GM12872 (cell line): ENCODE measurements at regions not wholly inside any gene's neighbourhood (a gene's known extent, or its start where the extent isn't known, plus 50 kb on each side); places are given as distances from the start of the nearest gene placed in this dataset.

ENCODE experiments used
- TF ChIP-seq, protein P1 (sequence below): IDR thresholded peaks from 3 replicates; pipeline ENCODE4 v1.5.1; 2011; ENCODE audit warnings: low read depth, mild to moderate bottlenecking, low read length, moderate library complexity; ENCODE audit not compliant: insufficient read depth

DNA sequence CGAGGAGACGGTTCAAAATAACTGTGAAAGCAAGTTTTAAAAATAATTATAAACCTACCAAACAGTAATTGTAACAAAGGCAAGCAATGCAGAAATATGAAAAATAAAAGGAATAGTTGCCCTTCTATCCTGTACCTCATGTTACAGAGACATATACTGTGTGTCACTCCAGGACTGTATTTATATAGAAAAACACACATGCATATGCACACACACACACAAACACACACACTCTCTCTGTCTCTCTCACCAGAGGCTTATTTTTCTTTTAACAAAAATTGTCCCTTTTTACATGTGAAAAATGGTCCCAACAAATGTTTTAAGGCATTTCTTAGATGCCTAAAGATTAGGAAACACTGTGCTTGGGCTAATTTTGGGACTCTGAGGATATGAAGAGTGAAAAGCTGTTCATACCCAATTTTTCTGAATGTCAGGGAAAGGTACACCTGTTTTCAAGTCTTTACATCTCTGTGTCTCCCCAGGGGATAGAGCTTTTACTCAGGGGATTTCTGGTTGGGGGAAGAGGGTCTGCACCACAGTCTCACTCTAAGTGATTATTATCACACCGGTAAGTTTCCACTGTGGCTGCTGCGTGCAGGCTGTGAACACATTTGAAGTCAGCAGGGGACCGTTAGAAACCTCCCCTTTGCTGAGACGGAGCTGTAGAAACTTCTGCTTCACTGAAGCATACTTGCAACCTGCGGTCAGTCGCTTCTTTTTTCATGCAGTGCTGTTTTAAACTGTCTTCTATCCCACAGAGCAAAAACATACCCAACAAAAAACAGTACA is 51.4 kb upstream of the SPAG16 start:
- TF ChIP-seq, protein P1, sequence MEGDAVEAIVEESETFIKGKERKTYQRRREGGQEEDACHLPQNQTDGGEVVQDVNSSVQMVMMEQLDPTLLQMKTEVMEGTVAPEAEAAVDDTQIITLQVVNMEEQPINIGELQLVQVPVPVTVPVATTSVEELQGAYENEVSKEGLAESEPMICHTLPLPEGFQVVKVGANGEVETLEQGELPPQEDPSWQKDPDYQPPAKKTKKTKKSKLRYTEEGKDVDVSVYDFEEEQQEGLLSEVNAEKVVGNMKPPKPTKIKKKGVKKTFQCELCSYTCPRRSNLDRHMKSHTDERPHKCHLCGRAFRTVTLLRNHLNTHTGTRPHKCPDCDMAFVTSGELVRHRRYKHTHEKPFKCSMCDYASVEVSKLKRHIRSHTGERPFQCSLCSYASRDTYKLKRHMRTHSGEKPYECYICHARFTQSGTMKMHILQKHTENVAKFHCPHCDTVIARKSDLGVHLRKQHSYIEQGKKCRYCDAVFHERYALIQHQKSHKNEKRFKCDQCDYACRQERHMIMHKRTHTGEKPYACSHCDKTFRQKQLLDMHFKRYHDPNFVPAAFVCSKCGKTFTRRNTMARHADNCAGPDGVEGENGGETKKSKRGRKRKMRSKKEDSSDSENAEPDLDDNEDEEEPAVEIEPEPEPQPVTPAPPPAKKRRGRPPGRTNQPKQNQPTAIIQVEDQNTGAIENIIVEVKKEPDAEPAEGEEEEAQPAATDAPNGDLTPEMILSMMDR = no peak

DNA sequence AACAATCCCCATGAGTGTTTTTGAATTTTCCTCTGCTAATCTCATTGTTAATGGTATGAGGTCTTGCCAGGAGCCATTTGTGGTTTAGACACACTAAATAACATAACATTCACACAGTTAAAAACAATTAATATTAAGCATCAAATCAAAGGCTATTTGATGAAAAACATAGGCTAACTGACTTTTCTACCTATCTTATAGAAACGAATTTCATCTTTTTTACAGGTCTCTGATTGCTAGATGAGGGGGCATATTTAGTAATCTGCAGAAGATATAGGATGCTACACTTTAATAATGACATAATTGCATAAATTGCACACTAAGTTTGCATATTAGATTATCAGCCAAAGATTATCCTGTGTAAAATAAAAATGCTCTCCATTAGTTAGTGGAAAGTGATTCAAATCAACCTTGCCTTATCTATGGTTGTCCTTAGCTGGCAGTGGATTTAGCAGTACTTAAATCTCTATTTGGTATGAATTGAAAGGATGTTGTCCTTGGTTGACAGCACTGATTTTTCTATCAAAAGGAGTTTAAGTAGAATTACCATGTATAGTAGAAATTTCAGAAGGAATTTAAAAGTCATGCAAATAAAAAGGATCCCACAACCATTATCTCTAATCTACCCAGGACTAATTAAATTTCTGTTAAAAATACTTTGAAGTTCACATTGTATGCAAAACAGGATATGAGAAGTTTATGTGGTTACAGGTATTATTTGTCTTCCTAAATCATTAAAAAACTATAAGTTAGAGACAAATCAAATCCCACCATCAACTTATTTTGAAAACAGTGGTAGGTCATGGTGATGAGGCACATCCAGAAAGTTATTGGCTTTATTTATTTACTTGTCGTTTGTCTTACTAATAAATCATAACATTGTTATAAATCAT is 50.6 kb upstream of the SPAG16 start:
- TF ChIP-seq, protein P1 = no peak
